Neural progenitor cell (in vitro differentiated cells): ENCODE measurements at regions not wholly inside any gene's neighbourhood (a gene's known extent, or its start where the extent isn't known, plus 50 kb on each side); places are given as distances from the start of the nearest gene placed in this dataset.

ENCODE experiments used
- DNase-seq: peaks from one replicate; pipeline ENCODE4 v3.0.0-alpha.2; 2016; ENCODE audit warnings: low spot score
- H2AFZ ChIP-seq: fragments of 200-600 bp; sonication (generic); replicated peaks from 2 replicates; pipeline ENCODE4 v1.6.1; 2016; ENCODE audit warnings: antibody characterized with exemption
- H3F3A ChIP-seq: fragments of 200-600 bp; sonication (generic); 2 replicates; pipeline ENCODE4 v1.6.1; 2016; ENCODE audit warnings: antibody characterized with exemption, low read depth
- H3K27ac ChIP-seq: fragments of 200-600 bp; sonication (generic); 2 replicates; pipeline ENCODE4 v1.5.1; 2016; ENCODE audit warnings: mild to moderate bottlenecking
- H3K27me3 ChIP-seq: fragments of 200-600 bp; sonication (generic); 2 replicates; pipeline ENCODE4 v1.6.1; 2016; ENCODE audit warnings: mild to moderate bottlenecking, moderate library complexity
- H3K36me3 ChIP-seq: fragments of 200-600 bp; sonication (generic); 2 replicates; pipeline ENCODE4 v1.5.1; 2016
- H3K4me1 ChIP-seq: fragments of 200-600 bp; sonication (generic); 2 replicates; pipeline ENCODE4 v1.6.1; 2016; ENCODE audit warnings: mixed run types
- H3K4me2 ChIP-seq: fragments of 200-600 bp; sonication (generic); 2 replicates; pipeline ENCODE4 v1.6.1; 2016
- H3K4me3 ChIP-seq: fragments of 200-600 bp; sonication (generic); 2 replicates; pipeline ENCODE4 v1.5.1; 2016
- H3K79me2 ChIP-seq: fragments of 200-600 bp; sonication (generic); 2 replicates; pipeline ENCODE4 v1.6.1; 2016; ENCODE audit warnings: low read depth
- H3K9ac ChIP-seq: fragments of 200-600 bp; sonication (generic); 2 replicates; pipeline ENCODE4 v1.6.1; 2016
- H3K9me3 ChIP-seq: fragments of 200-600 bp; sonication (generic); 2 replicates; pipeline ENCODE4 v1.5.1; 2016; ENCODE audit warnings: low read depth
- H4K20me1 ChIP-seq: fragments of 200-600 bp; sonication (generic); 2 replicates; pipeline ENCODE4 v1.6.1; 2016; ENCODE audit warnings: low read depth
- H3K27ac Mint-ChIP-seq: 3 replicates; pipeline ENCODE4 v1.8.0; 2021; ENCODE audit warnings: mixed read lengths
- H3K27me3 Mint-ChIP-seq: 2 replicates; pipeline ENCODE4 v1.8.0; 2022; ENCODE audit warnings: low read depth, mild to moderate bottlenecking, inconsistent platforms, moderate library complexity, mixed read lengths; ENCODE audit not compliant: insufficient read depth
- H3K36me3 Mint-ChIP-seq: 3 replicates; pipeline ENCODE4 v1.8.0; 2021; ENCODE audit warnings: mixed read lengths
- H3K4me1 Mint-ChIP-seq: 3 replicates; pipeline ENCODE4 v1.8.0; 2021; ENCODE audit warnings: mixed read lengths
- H3K4me3 Mint-ChIP-seq: 3 replicates; pipeline ENCODE4 v1.8.0; 2021; ENCODE audit warnings: mild to moderate bottlenecking, moderate library complexity, mixed read lengths
- H3K9me3 Mint-ChIP-seq: 3 replicates; pipeline ENCODE4 v1.8.0; 2020; ENCODE audit warnings: mixed read lengths
- EZH2 ChIP-seq: fragments of 200-600 bp; sonication (generic); IDR thresholded peaks from 2 replicates; pipeline ENCODE4 v1.6.1; 2017; ENCODE audit warnings: antibody characterized with exemption, mild to moderate bottlenecking, moderate library complexity
- EZH2phosphoT487 ChIP-seq: fragments of 200-600 bp; sonication (generic); IDR thresholded peaks from 2 replicates; pipeline ENCODE4 v1.6.1; 2017; ENCODE audit warnings: antibody characterized with exemption
- TF ChIP-seq, protein P1 (sequence below): fragments of 200-600 bp; sonication (generic); IDR thresholded peaks from 2 replicates; pipeline ENCODE4 v1.5.1; 2017; ENCODE audit warnings: antibody characterized with exemption, mild to moderate bottlenecking

- H3K9me3 ChIP-seq: no peaks in the 10 kb centered on the region
- H3K36me3 Mint-ChIP-seq: no peaks in the 10 kb centered on the region
- no peaks in the 10 kb centered on the region for H3F3A ChIP-seq
- H3K79me2 ChIP-seq: no peaks in the 10 kb centered on the region
- H4K20me1 ChIP-seq: no peaks in the 10 kb centered on the region
- H3K4me3 ChIP-seq: no peak overlapping the region
- no peaks in the 10 kb centered on the region for H3K27me3 ChIP-seq
- no peak overlapping the region for H3K4me3 Mint-ChIP-seq
- H3K4me1 ChIP-seq: no peaks in the 10 kb centered on the region
- peaks cover 7% of the 10 kb centered on the region for H3K4me1 Mint-ChIP-seq
- no peaks in the 10 kb centered on the region for H3K9me3 Mint-ChIP-seq
- H3K27ac ChIP-seq: no peak overlapping the region
- no peak overlapping the region for H3K4me2 ChIP-seq
- peaks cover 6% of the 10 kb centered on the region for H3K27me3 Mint-ChIP-seq
- H3K27ac Mint-ChIP-seq: no peak overlapping the region
- no peak overlapping the region for H2AFZ ChIP-seq
- no peaks in the 10 kb centered on the region for H3K36me3 ChIP-seq
- no peak overlapping the region for H3K9ac ChIP-seq
- TF ChIP-seq, protein P1, sequence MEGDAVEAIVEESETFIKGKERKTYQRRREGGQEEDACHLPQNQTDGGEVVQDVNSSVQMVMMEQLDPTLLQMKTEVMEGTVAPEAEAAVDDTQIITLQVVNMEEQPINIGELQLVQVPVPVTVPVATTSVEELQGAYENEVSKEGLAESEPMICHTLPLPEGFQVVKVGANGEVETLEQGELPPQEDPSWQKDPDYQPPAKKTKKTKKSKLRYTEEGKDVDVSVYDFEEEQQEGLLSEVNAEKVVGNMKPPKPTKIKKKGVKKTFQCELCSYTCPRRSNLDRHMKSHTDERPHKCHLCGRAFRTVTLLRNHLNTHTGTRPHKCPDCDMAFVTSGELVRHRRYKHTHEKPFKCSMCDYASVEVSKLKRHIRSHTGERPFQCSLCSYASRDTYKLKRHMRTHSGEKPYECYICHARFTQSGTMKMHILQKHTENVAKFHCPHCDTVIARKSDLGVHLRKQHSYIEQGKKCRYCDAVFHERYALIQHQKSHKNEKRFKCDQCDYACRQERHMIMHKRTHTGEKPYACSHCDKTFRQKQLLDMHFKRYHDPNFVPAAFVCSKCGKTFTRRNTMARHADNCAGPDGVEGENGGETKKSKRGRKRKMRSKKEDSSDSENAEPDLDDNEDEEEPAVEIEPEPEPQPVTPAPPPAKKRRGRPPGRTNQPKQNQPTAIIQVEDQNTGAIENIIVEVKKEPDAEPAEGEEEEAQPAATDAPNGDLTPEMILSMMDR: no peak
- no peak for TF ChIP-seq EZH2
- TF ChIP-seq EZH2phosphoT487: no peak
- DNase-seq: no peak
Measured at GRCh38 chr4:138689187-138689586, 326.4 kb upstream of the NOCT start.

- peaks cover 8% of the 10 kb centered on the region for H3K4me1 Mint-ChIP-seq
- Histone ChIP-seq H3K4me1 (no peaks in the 10 kb centered on the region), H3K4me3 (no peak overlapping the region), H3K36me3 (no peaks in the 10 kb centered on the region), H3K79me2 (no peaks in the 10 kb centered on the region), H3K9ac (no peak overlapping the region), H3K27ac (no peak overlapping the region), H3K27me3 (no peaks in the 10 kb centered on the region), H3K9me3 (no peaks in the 10 kb centered on the region), H3F3A (no peaks in the 10 kb centered on the region), H2AFZ (no peak overlapping the region), H3K4me2 (no peak overlapping the region), H4K20me1 (no peaks in the 10 kb centered on the region)
- DNase-seq: no peak
- H3K4me3 Mint-ChIP-seq: no peak overlapping the region
- peaks cover 6% of the 10 kb centered on the region for H3K27me3 Mint-ChIP-seq
- H3K9me3 Mint-ChIP-seq: no peaks in the 10 kb centered on the region
- H3K36me3 Mint-ChIP-seq: no peaks in the 10 kb centered on the region
- no peak for TF ChIP-seq EZH2phosphoT487
- no peak for TF ChIP-seq EZH2
- TF ChIP-seq, protein P1: no peak
- H3K27ac Mint-ChIP-seq: no peak overlapping the region
Measured at GRCh38 chr4:138688408-138689085, 327.0 kb upstream of the NOCT start.

GRCh38 chr4:138686106-138686835, 329.3 kb upstream of the NOCT start:
- Mint-ChIP-seq H3K9me3 (no peaks in the 10 kb centered on the region), H3K4me3 (no peak overlapping the region), H3K36me3 (no peaks in the 10 kb centered on the region), H3K27me3 (peaks cover 3% of the 10 kb centered on the region), H3K27ac (peak overlapping the region; percentile 47), H3K4me1 (peaks cover 22% of the 10 kb centered on the region)
- peaks cover 21% of the 10 kb centered on the region for H3K4me1 ChIP-seq
- no peaks in the 10 kb centered on the region for H3K79me2 ChIP-seq
- H3K27ac ChIP-seq: no peak overlapping the region
- H3F3A ChIP-seq: peaks cover 10% of the 10 kb centered on the region
- H3K27me3 ChIP-seq: no peaks in the 10 kb centered on the region
- no peak for TF ChIP-seq EZH2
- TF ChIP-seq, protein P1: no peak
- no peak for TF ChIP-seq EZH2phosphoT487
- H3K9ac ChIP-seq: no peak overlapping the region
- no peak overlapping the region for H3K4me2 ChIP-seq
- H3K4me3 ChIP-seq: no peak overlapping the region
- no peaks in the 10 kb centered on the region for H3K9me3 ChIP-seq
- H2AFZ ChIP-seq: no peak overlapping the region
- H4K20me1 ChIP-seq: no peaks in the 10 kb centered on the region
- no peaks in the 10 kb centered on the region for H3K36me3 ChIP-seq
- no peak for DNase-seq
